ES-I3 (cell line): ENCODE measurements at regions not wholly inside any gene's neighbourhood (a gene's known extent, or its start where the extent isn't known, plus 50 kb on each side); places are given as distances from the start of the nearest gene placed in this dataset.

Experiments
- H3K36me3 ChIP-seq: 2 replicates; pipeline ENCODE4 v1.6.1; 2013; ENCODE audit warnings: mild to moderate bottlenecking, low read length, control low read depth, moderate library complexity; ENCODE audit not compliant: insufficient read depth
- H3K4me1 ChIP-seq: 2 replicates; pipeline ENCODE4 v1.6.1; 2013; ENCODE audit warnings: mild to moderate bottlenecking, control low read depth, low read length; ENCODE audit not compliant: insufficient read depth
- H3K9ac ChIP-seq: 2 replicates; pipeline ENCODE4 v1.6.1; 2013; ENCODE audit warnings: low read depth, mild to moderate bottlenecking, low read length, moderate library complexity
- H3K9me3 ChIP-seq: 2 replicates; pipeline ENCODE4 v1.6.1; 2013; ENCODE audit warnings: mild to moderate bottlenecking, low read length, moderate library complexity; ENCODE audit not compliant: control insufficient read depth, insufficient read depth

DNA sequence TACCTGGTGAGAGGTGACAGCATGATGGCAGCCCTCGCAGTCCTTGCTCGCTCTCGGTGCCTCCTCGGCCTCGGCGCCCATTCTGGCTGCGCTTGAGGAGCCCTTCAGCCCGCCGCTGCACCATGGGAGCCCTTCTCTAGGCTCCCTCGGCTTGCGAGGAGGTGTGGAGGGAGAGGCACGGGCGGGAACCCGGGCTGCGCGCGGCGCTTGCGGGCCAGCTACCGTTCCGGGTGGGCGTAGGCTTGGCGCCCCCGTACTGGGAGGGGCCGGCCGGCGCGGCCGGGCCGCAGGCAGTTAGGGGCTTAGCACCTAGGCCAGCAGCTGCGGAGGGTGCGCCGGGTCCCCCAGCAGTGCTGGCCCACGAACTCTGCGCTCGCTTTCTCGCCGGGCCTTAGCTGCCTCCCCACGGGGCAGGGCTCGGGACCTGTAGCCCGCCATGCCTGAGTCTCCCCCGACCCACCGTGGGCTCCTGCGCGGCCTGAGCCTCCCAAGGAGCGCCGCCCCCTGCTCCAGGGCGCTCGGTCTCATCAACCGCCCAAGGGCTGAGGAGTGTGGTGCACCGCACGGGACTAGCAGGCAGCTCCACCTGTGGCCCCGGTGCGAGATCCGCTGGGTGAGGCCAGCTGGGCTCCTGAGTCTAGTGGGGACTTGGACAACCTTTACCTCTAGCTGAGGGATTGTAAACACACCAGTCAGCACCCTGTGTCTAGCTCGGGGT lies 1624.3 kb downstream of the SLITRK1 start:
- H3K9ac ChIP-seq: no peak overlapping the region
- no peaks in the 10 kb centered on the region for H3K4me1 ChIP-seq
- no peaks in the 10 kb centered on the region for H3K9me3 ChIP-seq
- no peaks in the 10 kb centered on the region for H3K36me3 ChIP-seq

DNA sequence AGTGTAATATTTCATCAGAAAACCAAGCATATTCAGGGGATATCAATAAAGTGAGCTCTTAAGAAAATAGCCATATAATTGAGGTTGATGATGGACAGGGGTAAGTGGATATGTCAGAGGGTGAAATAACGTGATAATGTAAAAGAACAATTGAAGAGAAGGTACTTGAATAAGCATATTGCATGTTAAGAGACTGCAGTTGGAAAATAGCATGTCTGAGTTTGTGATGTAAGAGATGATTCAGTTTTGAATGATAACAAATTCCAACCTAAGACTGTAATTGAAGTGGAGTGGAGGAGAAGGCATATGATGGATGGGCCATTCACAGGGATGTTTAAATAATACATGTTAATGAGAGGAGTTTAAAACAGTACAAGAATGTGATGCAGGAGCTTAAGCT lies 1633.5 kb downstream of the SLITRK1 start:
- no peak overlapping the region for H3K9ac ChIP-seq
- no peaks in the 10 kb centered on the region for H3K9me3 ChIP-seq
- no peaks in the 10 kb centered on the region for H3K36me3 ChIP-seq
- no peaks in the 10 kb centered on the region for H3K4me1 ChIP-seq

DNA sequence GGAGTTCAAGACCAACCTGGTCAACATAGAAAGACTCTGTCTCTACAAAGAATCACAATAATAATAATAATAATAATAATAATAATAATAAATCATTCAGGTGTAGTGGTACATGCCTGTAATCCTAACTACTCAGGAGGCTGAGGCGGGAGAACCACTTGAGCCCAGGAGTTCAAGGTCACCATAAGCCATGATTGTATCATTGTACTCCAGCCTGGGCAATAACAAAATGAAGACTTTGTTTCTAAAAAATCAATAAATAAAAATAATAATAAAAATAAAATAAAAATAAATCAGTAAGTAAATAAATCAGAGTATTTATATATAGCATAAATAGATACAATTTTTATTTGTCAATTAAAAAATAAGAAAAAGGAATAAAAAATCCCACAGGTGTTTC lies 1636.4 kb downstream of the SLITRK1 start:
- Histone ChIP-seq H3K36me3 (no peaks in the 10 kb centered on the region), H3K9ac (no peak overlapping the region), H3K4me1 (no peaks in the 10 kb centered on the region), H3K9me3 (no peaks in the 10 kb centered on the region)

GRCh38 chr13:82224806-82225205 lies 1657.5 kb downstream of the SLITRK1 start:
- H3K9me3 ChIP-seq: no peaks in the 10 kb centered on the region
- no peaks in the 10 kb centered on the region for H3K4me1 ChIP-seq

GRCh38 chr13:82221621-82222020 lies 1660.7 kb downstream of the SLITRK1 start:
- Histone ChIP-seq H3K9me3 (no peaks in the 10 kb centered on the region), H3K4me1 (no peaks in the 10 kb centered on the region), H3K36me3 (no peaks in the 10 kb centered on the region), H3K9ac (no peak overlapping the region)

More at GRCh38 chr13:82224806-82225205, 1657.5 kb downstream of the SLITRK1 start:
- Histone ChIP-seq H3K36me3 (no peaks in the 10 kb centered on the region), H3K9ac (no peak overlapping the region)

GRCh38 chr13:82220641-82221040 lies 1661.6 kb downstream of the SLITRK1 start:
- no peaks in the 10 kb centered on the region for H3K9me3 ChIP-seq
- no peak overlapping the region for H3K9ac ChIP-seq
- H3K36me3 ChIP-seq: no peaks in the 10 kb centered on the region
- no peaks in the 10 kb centered on the region for H3K4me1 ChIP-seq

- Histone ChIP-seq H3K4me1 (no peaks in the 10 kb centered on the region), H3K36me3 (no peaks in the 10 kb centered on the region)
Observed at GRCh38 chr13:82216165-82216564, 1666.1 kb downstream of the SLITRK1 start.

DNA sequence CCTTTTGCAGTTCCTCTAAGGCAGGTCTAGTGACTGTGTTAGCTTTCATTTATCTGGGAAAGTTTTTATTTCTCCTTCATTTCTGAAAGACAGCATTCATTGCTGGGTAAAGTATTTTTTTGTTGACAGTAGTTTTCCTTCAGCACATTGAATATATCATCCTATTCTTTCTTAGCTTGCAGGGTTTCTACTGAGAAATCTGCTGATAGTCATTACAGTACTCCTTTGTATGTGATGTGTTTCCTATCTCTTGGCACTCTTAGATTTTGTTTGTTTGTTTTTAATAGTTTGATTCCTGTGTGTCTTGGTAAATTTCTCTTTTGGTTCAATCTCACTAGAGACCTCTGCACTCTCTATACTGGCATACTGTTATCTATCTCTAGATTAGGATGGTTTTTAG lies 1667.9 kb downstream of the SLITRK1 start:
- no peaks in the 10 kb centered on the region for H3K36me3 ChIP-seq
- peaks cover 6% of the 10 kb centered on the region; the same call in 1 of the 2 replicates for H3K9me3 ChIP-seq
- no peak overlapping the region for H3K9ac ChIP-seq
- H3K4me1 ChIP-seq: no peaks in the 10 kb centered on the region

More at GRCh38 chr13:82216165-82216564, 1666.1 kb downstream of the SLITRK1 start:
- Histone ChIP-seq H3K9ac (no peak overlapping the region), H3K9me3 (peaks cover 6% of the 10 kb centered on the region; the same call in 1 of the 2 replicates)

DNA sequence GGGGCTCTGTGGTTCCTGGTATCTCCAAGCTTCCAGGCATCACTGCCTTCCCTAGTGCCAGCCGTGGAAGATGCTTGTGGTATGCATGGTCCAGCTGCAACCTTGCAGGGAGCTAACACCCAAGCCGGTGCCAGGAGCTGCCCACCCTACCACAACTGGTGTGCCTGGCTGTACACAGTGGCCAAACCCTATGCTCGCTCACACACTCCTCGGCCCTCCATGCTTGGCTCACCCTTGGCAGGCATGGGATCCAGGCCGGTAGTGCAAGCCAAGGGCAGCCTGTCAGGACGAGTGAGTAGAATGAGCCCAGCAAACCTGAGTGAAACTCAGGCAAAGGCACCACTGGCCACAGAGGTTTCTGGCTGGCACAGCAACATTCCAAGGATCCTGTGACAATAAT lies 1676.0 kb downstream of the SLITRK1 start:
- H3K36me3 ChIP-seq: no peaks in the 10 kb centered on the region
- H3K4me1 ChIP-seq: no peaks in the 10 kb centered on the region
- peaks cover 8% of the 10 kb centered on the region; the same call in 1 of the 2 replicates for H3K9me3 ChIP-seq
- H3K9ac ChIP-seq: no peak overlapping the region

GRCh38 chr13:82202398-82202797 lies 1679.9 kb downstream of the SLITRK1 start:
- Histone ChIP-seq H3K9ac (no peak overlapping the region), H3K4me1 (no peaks in the 10 kb centered on the region), H3K9me3 (peaks cover 8% of the 10 kb centered on the region; the same call in 1 of the 2 replicates), H3K36me3 (no peaks in the 10 kb centered on the region)

DNA sequence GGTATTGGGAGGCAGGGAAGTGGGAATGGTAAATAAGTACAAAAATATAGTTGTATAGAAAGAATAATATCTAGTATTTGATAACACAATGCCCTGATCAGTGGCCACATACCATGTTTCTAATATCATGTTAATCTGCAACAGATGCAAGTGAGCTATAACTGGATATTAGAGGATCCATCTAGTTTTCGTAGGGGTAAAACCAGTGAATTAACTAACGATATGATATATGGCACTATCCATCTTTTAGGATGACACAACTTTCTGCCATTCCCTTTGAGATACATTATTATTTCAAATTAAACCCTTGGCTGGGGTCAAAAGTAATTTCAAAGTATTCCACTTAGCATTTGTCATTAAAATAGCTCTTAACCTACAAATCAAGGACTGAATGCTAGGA lies 1686.2 kb downstream of the SLITRK1 start:
- Histone ChIP-seq H3K9ac (no peak overlapping the region), H3K36me3 (no peaks in the 10 kb centered on the region), H3K9me3 (no peaks in the 10 kb centered on the region), H3K4me1 (no peaks in the 10 kb centered on the region)

DNA sequence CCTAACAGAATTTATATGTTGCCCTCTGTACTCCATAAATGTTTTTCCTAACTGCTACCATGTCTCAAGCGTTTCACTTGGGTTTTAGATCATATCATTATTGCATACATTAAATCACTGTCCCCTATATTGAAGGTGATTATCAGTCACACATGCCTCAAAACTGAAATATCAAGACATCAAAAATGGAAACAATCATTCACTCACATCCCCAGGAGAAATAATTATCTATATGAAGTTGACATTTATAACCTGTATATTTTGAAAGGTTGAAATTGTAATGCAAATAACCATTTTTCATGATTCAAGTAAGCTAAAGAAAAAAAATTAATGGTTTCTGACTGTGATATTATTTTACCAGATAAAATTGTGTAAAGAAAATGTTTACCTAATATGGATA lies 1695.0 kb downstream of the SLITRK1 start:
- Histone ChIP-seq H3K9ac (no peak overlapping the region), H3K4me1 (no peaks in the 10 kb centered on the region), H3K36me3 (no peaks in the 10 kb centered on the region), H3K9me3 (no peaks in the 10 kb centered on the region)

- Histone ChIP-seq H3K36me3 (no peaks in the 10 kb centered on the region), H3K4me1 (no peaks in the 10 kb centered on the region), H3K9ac (no peak overlapping the region), H3K9me3 (no peaks in the 10 kb centered on the region)
Observed at GRCh38 chr13:82176751-82177150, 1705.5 kb downstream of the SLITRK1 start.

DNA sequence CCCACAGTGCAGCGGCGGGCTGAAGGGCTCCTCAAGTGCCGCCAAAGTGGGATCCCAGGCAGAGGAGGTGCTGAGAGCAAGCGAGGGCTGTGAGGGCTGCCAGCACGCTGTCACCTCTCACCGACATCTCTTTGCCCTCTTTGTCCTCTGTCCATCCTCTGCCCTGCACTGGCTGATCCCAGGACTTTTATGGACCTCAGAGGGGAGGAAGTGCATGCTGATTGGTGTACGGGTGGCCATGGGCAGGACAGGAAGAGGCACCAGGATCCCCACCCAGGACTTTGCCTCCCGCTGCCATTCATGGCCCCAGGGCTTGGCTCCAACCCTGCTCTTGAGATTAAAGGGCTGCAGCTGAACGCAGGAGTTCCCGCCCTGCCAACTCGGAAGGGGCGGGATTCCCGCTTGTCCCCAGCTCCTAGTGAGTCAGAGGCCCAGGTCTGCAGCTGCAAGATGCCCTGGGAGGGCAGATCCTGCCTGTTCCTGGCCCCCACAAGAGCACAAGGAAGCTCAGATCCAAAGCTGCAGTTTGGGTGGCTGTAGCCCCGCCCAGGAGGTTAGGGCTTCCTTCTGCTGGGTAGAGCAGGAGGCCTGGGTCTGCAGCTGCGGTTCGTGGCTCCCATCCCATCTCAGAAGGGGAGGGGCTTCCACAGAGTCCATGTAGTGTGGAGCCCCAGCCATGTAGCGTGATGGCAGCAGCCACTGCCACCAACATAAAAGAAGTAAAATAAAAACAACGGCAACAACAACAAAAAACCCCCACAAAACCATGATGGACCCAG lies 1716.7 kb downstream of the SLITRK1 start:
- H3K9me3 ChIP-seq: no peaks in the 10 kb centered on the region
- no peak overlapping the region for H3K9ac ChIP-seq
- H3K36me3 ChIP-seq: no peaks in the 10 kb centered on the region; the same call in 1 of the 2 replicates
- H3K4me1 ChIP-seq: no peaks in the 10 kb centered on the region
